ENCODE measurements at regions not wholly inside any gene's neighbourhood (a gene's known extent, or its start where the extent isn't known, plus 50 kb on each side); places are given as distances from the start of the nearest gene placed in this dataset.

DNA sequence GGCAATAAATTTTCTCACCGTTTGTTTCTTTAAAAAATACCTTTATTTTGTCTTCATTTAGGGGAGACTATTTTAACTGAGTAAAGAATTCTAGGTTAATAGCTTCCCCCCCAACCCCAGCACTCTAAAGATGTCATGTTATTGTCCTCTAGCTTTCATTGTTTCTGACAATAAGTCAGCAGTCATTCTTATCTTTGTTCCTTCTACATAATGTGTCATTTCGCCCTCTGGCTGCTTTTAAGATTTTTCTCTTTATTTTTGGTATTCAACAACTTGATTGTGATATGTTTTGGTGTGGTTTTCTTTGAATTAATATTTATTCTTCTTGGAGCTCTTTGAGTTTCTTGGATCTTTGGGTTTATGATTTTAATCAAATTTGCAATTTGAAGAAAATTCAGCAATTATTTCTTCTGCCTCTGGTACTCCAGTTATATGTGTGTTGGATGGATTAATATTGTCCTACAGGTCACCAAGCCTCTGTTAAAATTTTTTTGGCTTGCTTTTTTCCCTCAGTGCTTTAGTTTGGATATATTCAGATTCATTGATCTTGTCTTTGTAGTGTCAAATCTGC is 64.6 kb upstream of the ELN start:
- ChIA-PET CTCF (interaction anchor here (1.0 to 1.5 kb wide), 4 partner anchors 9 to 98 kb away, joined by 3 to 4 read pairs (median 4); no protein-coding TSS in a partner anchor), POLR2A (interaction anchor here (0.7 kb wide), 1 partner anchor 136 kb away, joined by 4 read pairs; no protein-coding TSS in a partner anchor)
- peak in 1 of 3 donors; percentile 17 for DNase-seq
- WGBS (ENCODE audit: insufficient coverage): no CpG with 5 or more reads among the region's 2 CpGs
- H3K27ac ChIP-seq (ENCODE audit: insufficient read depth in 1 of 2, low read depth in 1 of 2, low read length in 2 of 2, poor library complexity in 1 of 2, severe bottlenecking in 2 of 2): no peak overlapping the region
- H3K36me3 ChIP-seq (ENCODE audit: control insufficient read depth in 4 of 4, insufficient read depth in 4 of 4, low read length in 3 of 4): no peaks in the 10 kb centered on the region
- H3K27me3 ChIP-seq (replicated peaks in 2 of 5; ENCODE audit: control insufficient read depth in 4 of 5, insufficient read depth in 5 of 5, low read length in 4 of 5): no peaks in the 10 kb centered on the region
- H3K4me1 ChIP-seq (ENCODE audit: control extremely low read depth in 1 of 4, control insufficient read depth in 4 of 4, insufficient read depth in 4 of 4, low read length in 3 of 4): peaks cover 0 to 9% (median 5%) of the 10 kb centered on the region in 4 experiments
- no peak overlapping the region for H3K4me3 ChIP-seq (ENCODE audit: control insufficient read depth in 1 of 7, extremely low read depth in 1 of 7, insufficient read depth in 4 of 7, low read depth in 2 of 7, low read length in 6 of 7)
- peaks cover 0 to 12% (median 9%) of the 10 kb centered on the region in 5 experiments for H3K9me3 ChIP-seq (ENCODE audit: control extremely low read depth in 1 of 5, control insufficient read depth in 4 of 5, insufficient read depth in 2 of 5, low read depth in 1 of 5, low read length in 4 of 5)

DNA sequence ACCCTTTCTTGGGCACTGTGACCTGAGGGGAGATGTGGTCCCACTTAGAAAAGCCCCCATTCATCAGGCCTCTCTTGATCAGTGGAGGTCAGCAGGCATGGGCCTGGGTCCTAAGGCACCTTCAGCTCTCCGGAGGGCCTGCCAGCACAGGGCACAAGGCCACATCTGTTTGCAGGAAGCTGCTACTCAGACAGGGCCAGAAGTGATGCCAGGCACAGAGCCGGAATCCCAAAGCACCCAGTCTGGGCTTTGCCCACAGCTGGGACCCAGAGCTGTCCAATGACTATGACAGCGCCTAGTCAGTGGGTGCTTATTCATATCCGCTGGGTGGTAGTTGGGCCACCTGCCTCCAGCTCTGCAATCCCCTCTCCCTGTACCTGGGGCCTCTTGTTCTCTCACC is 63.2 kb upstream of the ELN start:
- Histone ChIP-seq H3K9me3 (ENCODE audit: control extremely low read depth in 1 of 5, control insufficient read depth in 4 of 5, insufficient read depth in 2 of 5, low read depth in 1 of 5, low read length in 4 of 5) (peaks cover 0 to 12% (median 9%) of the 10 kb centered on the region in 5 experiments), H3K36me3 (ENCODE audit: control insufficient read depth in 4 of 4, insufficient read depth in 4 of 4, low read length in 3 of 4) (no peaks in the 10 kb centered on the region), H3K27ac (ENCODE audit: insufficient read depth in 1 of 2, low read depth in 1 of 2, low read length in 2 of 2, poor library complexity in 1 of 2, severe bottlenecking in 2 of 2) (no peak overlapping the region), H3K4me3 (ENCODE audit: control insufficient read depth in 1 of 7, extremely low read depth in 1 of 7, insufficient read depth in 4 of 7, low read depth in 2 of 7, low read length in 6 of 7) (no peak overlapping the region), H3K27me3 (replicated peaks in 2 of 5; ENCODE audit: control insufficient read depth in 4 of 5, insufficient read depth in 5 of 5, low read length in 4 of 5) (no peaks in the 10 kb centered on the region), H3K4me1 (ENCODE audit: control extremely low read depth in 1 of 4, control insufficient read depth in 4 of 4, insufficient read depth in 4 of 4, low read length in 3 of 4) (peaks cover 0 to 11% (median 5%) of the 10 kb centered on the region in 4 experiments)
- CTCF ChIA-PET: no interaction called here
- WGBS (ENCODE audit: insufficient coverage): 95% methylated on average over 4 of the region's 4 CpGs
- POLR2A ChIA-PET: no interaction called here
- no peak for DNase-seq

DNA sequence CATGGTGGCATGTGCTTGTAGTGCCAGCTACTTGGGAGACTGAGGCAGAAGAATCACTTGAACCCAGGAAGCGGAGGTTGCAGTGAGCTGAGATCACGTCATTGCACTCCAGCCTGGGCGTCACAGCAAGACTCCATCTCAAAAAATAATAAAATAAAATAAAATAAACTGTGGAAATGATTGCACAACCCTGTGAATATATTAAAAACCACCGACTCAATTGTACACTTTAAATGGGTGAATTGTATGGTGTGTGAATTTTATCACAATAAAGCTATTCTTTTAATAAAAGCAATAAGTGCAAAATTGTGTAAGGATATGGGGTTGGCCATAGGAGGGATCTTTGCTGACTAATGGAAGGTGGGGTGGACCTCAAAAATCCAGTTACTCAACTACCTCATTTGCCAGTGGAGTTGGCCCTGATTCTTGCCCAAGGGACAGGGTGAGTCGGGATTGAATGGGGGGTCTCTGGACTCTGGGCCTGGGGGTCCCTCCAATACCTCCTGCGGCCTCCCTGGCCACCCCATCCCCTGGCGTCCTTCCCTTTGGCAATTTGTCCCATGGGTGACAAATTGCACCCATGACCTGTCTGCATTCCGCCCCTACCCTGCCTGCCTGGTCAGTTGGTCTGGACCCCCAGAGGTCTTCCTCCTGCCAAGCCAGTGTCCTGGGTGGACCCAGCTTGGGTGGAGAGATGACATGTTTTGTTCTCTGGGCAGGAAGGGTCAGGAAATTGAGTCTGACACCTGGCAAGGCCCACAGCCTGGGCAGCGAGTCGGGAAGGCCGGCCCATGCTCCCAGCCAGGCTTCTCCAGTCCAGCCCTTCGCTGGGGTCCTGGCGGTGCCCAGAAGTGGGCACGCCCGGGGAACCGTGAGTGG is 61.7 kb upstream of the ELN start:
- ChIA-PET CTCF (no interaction called here), POLR2A (no interaction called here)
- no peaks in the 10 kb centered on the region for H3K27me3 ChIP-seq (replicated peaks in 2 of 5; ENCODE audit: control insufficient read depth in 4 of 5, insufficient read depth in 5 of 5, low read length in 4 of 5)
- H3K4me3 ChIP-seq (ENCODE audit: control insufficient read depth in 1 of 7, extremely low read depth in 1 of 7, insufficient read depth in 4 of 7, low read depth in 2 of 7, low read length in 6 of 7): no peak overlapping the region
- peaks cover 0 to 12% (median 9%) of the 10 kb centered on the region in 5 experiments for H3K9me3 ChIP-seq (ENCODE audit: control extremely low read depth in 1 of 5, control insufficient read depth in 4 of 5, insufficient read depth in 2 of 5, low read depth in 1 of 5, low read length in 4 of 5)
- no peak for DNase-seq
- no peaks in the 10 kb centered on the region for H3K36me3 ChIP-seq (ENCODE audit: control insufficient read depth in 4 of 4, insufficient read depth in 4 of 4, low read length in 3 of 4)
- H3K4me1 ChIP-seq (ENCODE audit: control extremely low read depth in 1 of 4, control insufficient read depth in 4 of 4, insufficient read depth in 4 of 4, low read length in 3 of 4): peaks cover 0 to 4% (median 0%) of the 10 kb centered on the region in 4 experiments
- H3K27ac ChIP-seq (ENCODE audit: insufficient read depth in 1 of 2, low read depth in 1 of 2, low read length in 2 of 2, poor library complexity in 1 of 2, severe bottlenecking in 2 of 2): no peak overlapping the region
- WGBS (ENCODE audit: insufficient coverage): 90% methylated on average over 12 of the region's 16 CpGs

DNA sequence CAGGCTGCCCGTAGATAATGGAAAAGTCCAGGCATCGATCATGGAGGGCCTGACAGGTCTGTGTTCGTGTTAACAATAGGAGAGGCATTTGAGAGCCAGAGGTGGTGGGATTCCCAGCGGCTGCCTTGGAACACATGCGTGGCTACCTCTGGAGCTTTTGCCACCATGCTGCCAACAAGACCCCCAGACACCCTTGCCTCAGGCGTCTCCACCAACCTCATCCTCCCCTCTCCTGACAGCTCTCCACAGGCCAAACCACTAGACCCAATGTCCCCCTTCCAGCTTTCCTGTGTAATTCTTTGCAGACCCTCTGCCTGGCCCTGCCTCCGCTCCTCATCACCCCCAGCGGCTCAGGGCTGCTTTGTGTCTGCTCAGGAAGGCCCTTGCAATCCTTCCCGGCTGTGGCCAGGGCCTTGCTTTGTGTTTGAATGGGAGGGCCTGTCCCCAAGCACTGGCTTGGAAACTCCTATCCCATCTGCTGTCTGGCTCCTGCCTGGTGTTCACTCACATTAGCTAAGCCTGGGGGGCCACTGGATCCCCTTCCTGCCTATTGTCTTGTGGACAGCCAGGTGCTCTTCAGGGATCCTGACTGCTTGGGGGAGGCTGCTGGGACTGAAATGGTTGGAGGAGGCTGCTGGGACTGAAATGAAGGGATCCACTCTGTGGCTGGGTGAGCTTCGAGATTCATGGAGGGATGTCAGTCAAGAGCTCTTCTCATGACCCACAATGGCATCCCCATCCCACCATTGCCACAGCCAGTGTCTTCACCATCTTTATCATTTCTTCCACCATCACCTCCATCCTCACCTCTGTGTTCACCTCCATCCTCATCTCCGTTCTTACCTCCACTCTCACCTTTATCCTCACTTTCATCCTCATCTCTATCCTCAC is 60.8 kb upstream of the ELN start:
- no peaks in the 10 kb centered on the region for H3K36me3 ChIP-seq (ENCODE audit: control insufficient read depth in 4 of 4, insufficient read depth in 4 of 4, low read length in 3 of 4)
- 82% methylated on average over 8 of the region's 11 CpGs for WGBS (ENCODE audit: insufficient coverage)
- CTCF ChIA-PET: interaction anchor here (1.0 to 2.1 kb wide), 3 partner anchors 9 to 49 kb away, joined by 3 to 12 read pairs (median 3); no protein-coding TSS in a partner anchor
- DNase-seq: peak in 1 of 3 donors; percentile 29
- peaks cover 0 to 7% (median 0%) of the 10 kb centered on the region in 4 experiments for H3K4me1 ChIP-seq (ENCODE audit: control extremely low read depth in 1 of 4, control insufficient read depth in 4 of 4, insufficient read depth in 4 of 4, low read length in 3 of 4)
- POLR2A ChIA-PET: no interaction called here
- H3K27ac ChIP-seq (ENCODE audit: insufficient read depth in 1 of 2, low read depth in 1 of 2, low read length in 2 of 2, poor library complexity in 1 of 2, severe bottlenecking in 2 of 2): no peak overlapping the region
- H3K9me3 ChIP-seq (ENCODE audit: control extremely low read depth in 1 of 5, control insufficient read depth in 4 of 5, insufficient read depth in 2 of 5, low read depth in 1 of 5, low read length in 4 of 5): peaks cover 0 to 12% (median 9%) of the 10 kb centered on the region in 5 experiments
- H3K27me3 ChIP-seq (replicated peaks in 2 of 5; ENCODE audit: control insufficient read depth in 4 of 5, insufficient read depth in 5 of 5, low read length in 4 of 5): no peaks in the 10 kb centered on the region
- H3K4me3 ChIP-seq (ENCODE audit: control insufficient read depth in 1 of 7, extremely low read depth in 1 of 7, insufficient read depth in 4 of 7, low read depth in 2 of 7, low read length in 6 of 7): no peak overlapping the region

DNA sequence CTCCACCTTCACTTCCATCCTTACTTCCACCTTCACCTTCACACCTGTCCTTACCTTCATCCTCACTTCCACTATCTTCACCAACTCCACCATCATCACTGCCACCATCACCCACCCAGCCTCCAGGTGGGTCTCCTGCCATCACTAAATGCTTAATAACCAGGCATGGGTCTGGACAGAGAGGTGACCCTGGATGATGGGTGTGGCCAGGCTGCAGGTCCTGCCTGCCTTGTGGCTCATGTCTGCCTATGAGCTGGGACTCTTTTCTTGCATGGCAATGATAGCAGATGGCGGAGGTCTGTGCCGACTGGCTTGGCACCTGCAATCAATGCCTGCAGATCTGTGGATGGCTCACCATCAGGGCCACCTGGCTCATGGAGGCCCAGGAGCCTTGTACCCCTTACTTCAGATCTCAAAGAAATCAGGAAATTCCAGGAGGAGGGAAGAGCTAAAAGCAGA is 60.1 kb upstream of the ELN start:
- 100% methylated on average over 2 of the region's 2 CpGs for WGBS (ENCODE audit: insufficient coverage)
- H3K4me3 ChIP-seq (ENCODE audit: control insufficient read depth in 1 of 7, extremely low read depth in 1 of 7, insufficient read depth in 4 of 7, low read depth in 2 of 7, low read length in 6 of 7): no peak overlapping the region
- peak in 2 of 3 donors; percentile 33 to 56 for DNase-seq
- ChIA-PET POLR2A (interaction anchor here (0.9 kb wide), 1 partner anchor 46 kb away, joined by 5 read pairs; no protein-coding TSS in a partner anchor), CTCF (interaction anchor here (1.0 to 2.1 kb wide), 3 partner anchors 8 to 49 kb away, joined by 3 to 12 read pairs (median 3); no protein-coding TSS in a partner anchor)
- peaks cover 0 to 12% (median 9%) of the 10 kb centered on the region in 5 experiments for H3K9me3 ChIP-seq (ENCODE audit: control extremely low read depth in 1 of 5, control insufficient read depth in 4 of 5, insufficient read depth in 2 of 5, low read depth in 1 of 5, low read length in 4 of 5)
- no peaks in the 10 kb centered on the region for H3K27me3 ChIP-seq (replicated peaks in 2 of 5; ENCODE audit: control insufficient read depth in 4 of 5, insufficient read depth in 5 of 5, low read length in 4 of 5)
- H3K27ac ChIP-seq (ENCODE audit: insufficient read depth in 1 of 2, low read depth in 1 of 2, low read length in 2 of 2, poor library complexity in 1 of 2, severe bottlenecking in 2 of 2): no peak overlapping the region
- no peaks in the 10 kb centered on the region for H3K36me3 ChIP-seq (ENCODE audit: control insufficient read depth in 4 of 4, insufficient read depth in 4 of 4, low read length in 3 of 4)
- peaks cover 0 to 7% (median 0%) of the 10 kb centered on the region in 4 experiments for H3K4me1 ChIP-seq (ENCODE audit: control extremely low read depth in 1 of 4, control insufficient read depth in 4 of 4, insufficient read depth in 4 of 4, low read length in 3 of 4)

DNA sequence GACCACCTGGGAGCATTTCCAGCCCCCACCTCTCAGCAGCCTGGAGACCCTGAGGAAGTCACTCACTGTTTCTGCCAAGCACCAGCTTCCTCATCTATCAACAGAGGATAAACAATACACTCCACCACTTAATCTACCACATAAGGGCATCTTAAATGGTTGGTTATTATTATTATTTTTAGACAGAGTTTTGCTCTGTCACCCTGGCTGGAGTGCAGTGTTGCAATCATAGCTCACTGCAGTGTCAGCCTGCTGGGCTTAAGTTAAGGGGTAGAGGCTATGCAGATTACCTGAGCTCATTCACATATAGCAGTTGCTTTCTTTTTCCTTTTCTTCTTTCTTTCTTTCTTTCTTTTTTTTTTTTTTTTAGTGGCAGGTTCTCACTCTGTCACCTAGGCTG is 59.5 kb upstream of the ELN start:
- Histone ChIP-seq H3K36me3 (ENCODE audit: control insufficient read depth in 4 of 4, insufficient read depth in 4 of 4, low read length in 3 of 4) (no peaks in the 10 kb centered on the region), H3K4me3 (ENCODE audit: control insufficient read depth in 1 of 7, extremely low read depth in 1 of 7, insufficient read depth in 4 of 7, low read depth in 2 of 7, low read length in 6 of 7) (no peak overlapping the region), H3K27me3 (replicated peaks in 2 of 5; ENCODE audit: control insufficient read depth in 4 of 5, insufficient read depth in 5 of 5, low read length in 4 of 5) (no peaks in the 10 kb centered on the region), H3K27ac (ENCODE audit: insufficient read depth in 1 of 2, low read depth in 1 of 2, low read length in 2 of 2, poor library complexity in 1 of 2, severe bottlenecking in 2 of 2) (no peak overlapping the region), H3K4me1 (ENCODE audit: control extremely low read depth in 1 of 4, control insufficient read depth in 4 of 4, insufficient read depth in 4 of 4, low read length in 3 of 4) (peaks cover 0 to 7% (median 0%) of the 10 kb centered on the region in 4 experiments), H3K9me3 (ENCODE audit: control extremely low read depth in 1 of 5, control insufficient read depth in 4 of 5, insufficient read depth in 2 of 5, low read depth in 1 of 5, low read length in 4 of 5) (peaks cover 0 to 12% (median 3%) of the 10 kb centered on the region in 5 experiments)
- peak in 2 of 3 donors; percentile 37 to 51 for DNase-seq
- CTCF ChIA-PET: interaction anchor here (2.1 kb wide), 1 partner anchor 10 kb away, joined by 12 read pairs; no protein-coding TSS in a partner anchor
- POLR2A ChIA-PET: interaction anchor here (0.9 kb wide), 1 partner anchor 45 kb away, joined by 5 read pairs; no protein-coding TSS in a partner anchor

Measured in common myeloid progenitor, CD34-positive (primary cell).